Stimulated activated CD4-positive, alpha-beta T cell treated with anti-CD3 and anti-CD28 coated beads, Interleukin-4, amount 100 ng/mL, for 48 hours (primary cell): ENCODE measurements at regions not wholly inside any gene's neighbourhood (a gene's known extent, or its start where the extent isn't known, plus 50 kb on each side); places are given as distances from the start of the nearest gene placed in this dataset.
"Not testable (repeated sequence)": the region's sequence is repeated elsewhere in the genome, so short reads cannot be mapped to it uniquely, and the experiment has no call there.

Experiments
- DNase-seq, 2 donors: peaks; one replicate each; pipeline ENCODE4 v3.0.0-alpha.2; 2020; ENCODE audit warnings: low read depth in 2 of 2

DNA sequence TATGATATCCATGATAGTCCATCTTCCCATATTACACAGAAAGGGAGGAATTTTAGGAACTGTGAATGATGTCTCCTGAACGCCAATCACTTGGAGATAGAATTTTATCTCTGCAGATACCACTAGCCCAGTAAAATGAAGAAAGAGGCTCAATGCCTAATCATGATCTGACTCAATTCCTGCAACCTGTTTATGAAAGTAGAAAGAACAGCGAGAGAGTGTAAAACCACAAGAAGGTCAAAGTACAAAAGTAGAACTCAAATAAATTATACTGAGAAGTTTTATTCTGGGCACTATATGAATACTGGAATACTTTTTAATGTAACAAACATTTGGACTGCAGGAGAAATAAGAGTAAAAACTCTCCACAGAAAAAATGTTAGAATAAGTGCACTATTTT lies 892.1 kb upstream of the DDX18 start:
- DNase-seq = no peak

DNA sequence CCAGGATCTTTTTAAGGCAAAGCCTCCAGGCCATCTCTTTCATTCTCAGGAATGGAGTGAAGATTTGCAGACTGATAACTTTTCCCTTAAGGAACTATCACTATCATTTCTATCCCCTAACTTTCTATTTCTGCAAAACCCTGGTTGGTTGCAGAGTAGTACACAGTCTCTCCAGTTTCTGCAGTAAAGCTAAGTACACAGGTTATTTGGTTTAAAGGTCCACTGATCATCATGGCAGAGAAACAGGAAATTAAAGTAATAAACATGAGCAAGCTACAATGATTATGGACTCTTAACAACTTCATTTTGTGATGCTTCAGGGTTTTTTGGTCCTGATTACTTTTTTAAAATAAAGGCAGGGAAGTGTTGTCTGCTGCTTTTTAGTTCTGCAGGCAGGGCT lies 890.0 kb upstream of the DDX18 start:
- DNase-seq = no peak

DNA sequence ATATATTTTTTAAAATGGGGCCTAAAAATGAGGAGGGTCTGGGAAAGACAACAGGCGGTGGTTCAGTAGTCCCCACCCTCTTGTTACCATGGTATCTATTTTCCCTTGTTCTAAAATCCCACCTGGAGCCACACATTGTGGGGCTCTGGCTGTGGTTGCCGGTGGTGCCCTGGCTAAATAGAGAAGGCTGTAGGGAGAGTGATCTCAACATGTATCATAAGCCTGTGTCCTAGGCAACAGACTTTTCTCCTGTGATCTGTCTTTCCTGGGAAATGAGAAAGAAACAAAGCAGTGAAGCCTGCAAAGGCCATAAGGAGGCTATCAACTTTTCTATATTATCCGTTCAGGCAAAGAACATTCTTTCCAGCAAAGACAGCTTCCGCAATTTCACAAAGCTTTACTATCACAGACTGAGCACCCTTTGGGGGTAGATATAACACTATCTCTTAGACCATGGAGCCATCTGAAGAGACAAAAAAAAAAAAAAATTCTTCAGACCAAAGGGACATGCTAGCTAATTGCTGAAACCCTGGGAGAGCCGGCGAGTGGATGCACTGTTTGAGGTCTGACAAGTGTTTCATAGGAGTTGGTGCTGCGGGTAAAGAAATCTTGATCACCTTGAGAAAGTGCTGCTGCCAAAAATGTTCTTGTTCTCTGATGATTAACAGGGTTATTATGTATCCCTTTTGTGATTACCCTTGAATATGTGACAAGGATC lies 879.2 kb upstream of the DDX18 start:
- no peak for DNase-seq

DNA sequence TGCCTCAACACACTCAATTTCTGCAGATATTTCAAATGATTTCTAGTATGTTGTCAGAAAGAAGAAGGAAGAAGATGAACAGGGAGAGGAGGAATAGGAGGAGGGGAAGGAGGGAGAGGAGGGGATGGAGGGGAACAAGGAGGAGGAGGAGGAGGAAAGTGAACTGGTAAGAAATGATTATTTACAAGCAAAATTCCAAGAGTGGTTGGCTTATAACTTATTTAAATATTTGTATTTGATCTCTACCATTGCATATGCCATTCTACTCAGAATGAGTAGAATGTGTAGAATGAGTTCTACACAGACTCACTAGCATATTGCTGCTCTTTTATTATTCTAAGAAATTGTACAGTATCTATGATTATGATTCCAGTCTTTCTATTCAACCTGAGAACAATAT lies 866.2 kb upstream of the DDX18 start:
- no peak for DNase-seq

DNA sequence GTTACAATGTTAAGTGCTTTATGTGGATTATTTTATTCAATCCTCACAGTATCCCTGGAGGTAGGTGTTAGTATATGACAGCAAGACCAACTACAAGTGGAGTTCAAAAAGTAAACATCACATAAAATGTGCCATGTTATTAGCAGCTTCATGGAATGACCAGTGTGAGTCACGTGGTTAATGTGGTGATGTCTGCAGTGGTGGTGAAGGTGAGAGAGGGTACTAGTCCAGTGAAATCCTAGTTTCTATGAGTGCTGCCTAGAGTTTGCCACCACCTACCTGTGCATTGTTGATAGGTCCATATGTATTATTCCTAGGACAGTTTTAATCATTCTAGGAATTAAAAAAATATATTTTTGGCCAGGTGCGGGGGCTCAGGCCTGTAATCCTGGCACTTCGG lies 865.2 kb upstream of the DDX18 start:
- no peak for DNase-seq

DNA sequence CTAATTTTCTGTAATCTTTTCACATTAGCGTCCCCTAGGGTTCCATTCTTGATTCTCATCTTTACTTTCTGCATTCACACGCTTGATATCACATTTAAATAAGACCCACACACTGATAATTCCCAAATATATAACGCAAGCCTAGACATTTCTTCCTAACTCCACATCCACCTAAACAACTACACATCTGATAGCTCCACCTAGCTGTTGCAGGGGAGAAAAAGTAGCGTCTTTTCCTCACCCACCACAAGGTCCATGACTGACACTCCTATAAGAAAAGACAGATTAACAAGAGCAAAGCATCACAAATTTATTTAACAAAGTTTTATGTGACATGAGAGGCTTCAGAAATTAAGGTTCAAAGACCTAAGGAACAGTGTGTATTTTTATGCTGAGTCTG lies 862.2 kb upstream of the DDX18 start:
- no peak for DNase-seq

DNA sequence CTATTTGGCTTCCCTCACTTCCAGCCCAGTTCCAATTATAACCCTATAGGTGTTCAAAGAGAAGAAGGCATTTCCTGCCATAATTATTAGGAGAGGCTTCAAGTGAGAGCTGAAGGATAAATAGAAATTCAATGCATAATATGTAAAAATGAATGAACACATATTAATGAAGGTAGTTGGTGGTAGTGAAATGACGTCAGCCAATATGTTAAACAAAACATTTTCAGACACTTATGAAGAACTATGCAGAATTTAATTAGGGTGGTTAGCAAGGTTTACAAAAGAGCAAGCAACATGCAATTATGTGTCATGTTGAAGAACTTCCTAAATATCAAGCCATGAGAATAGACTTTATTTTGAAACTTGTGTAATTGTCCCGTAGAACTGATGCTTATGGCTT lies 858.8 kb upstream of the DDX18 start:
- no peak for DNase-seq

DNA sequence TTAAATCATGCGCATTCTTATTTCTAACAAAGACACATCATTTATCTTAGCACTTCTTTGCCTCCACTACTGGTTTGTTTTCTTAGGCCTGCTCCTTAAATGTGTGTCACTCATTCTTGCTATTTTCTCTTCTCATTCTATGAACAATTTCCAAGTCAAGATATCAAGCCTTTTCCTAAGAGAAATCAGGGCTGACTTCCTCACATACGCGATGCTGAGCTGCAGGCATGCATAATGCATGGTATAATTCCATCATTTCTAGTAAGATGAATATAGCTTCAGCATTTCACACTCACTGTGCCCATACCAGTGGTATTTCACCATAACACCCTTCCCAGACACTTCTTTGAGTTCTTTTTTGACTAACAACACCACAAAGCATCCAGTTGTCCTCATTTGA lies 838.9 kb upstream of the DDX18 start:
- no peak for DNase-seq

DNA sequence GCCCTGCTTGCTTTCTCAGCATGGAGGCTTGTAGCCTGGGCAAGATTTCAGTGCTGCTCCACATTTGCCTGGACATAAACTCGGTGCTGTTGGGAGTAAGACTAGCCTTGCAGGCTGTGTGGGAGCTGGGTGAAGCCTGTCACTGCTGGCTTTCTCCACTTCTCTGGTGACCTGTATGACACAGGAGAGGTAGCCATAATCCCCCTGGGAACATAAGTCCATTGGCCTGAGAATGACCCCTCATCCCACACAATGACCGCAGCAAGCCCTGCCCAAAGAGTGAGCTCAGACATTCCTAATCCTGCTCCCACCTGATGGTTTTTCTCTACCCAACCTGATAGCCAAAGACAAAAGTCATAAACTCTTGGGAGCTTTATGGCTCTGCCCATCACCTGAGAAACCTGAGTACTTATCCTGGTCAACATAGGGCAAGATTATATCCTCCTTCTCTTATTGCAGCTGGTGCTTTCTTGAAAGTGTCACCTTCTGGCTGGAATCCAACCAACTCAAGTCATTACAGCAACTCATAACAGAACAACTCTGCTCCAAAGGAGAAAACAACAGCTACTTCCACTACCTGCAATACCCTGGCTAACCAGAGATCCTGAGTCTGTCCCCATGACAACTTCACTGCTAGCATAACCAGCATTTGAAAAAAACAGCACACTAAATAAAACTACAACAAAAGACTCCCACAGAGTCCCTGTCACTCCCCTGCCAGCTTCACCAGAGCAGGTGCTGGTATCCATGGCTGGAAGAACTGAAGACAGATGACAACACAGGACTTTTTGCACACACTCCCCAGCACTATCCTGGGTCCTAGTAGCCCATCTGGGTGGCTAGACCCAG lies 834.4 kb upstream of the DDX18 start:
- DNase-seq = no peak

DNA sequence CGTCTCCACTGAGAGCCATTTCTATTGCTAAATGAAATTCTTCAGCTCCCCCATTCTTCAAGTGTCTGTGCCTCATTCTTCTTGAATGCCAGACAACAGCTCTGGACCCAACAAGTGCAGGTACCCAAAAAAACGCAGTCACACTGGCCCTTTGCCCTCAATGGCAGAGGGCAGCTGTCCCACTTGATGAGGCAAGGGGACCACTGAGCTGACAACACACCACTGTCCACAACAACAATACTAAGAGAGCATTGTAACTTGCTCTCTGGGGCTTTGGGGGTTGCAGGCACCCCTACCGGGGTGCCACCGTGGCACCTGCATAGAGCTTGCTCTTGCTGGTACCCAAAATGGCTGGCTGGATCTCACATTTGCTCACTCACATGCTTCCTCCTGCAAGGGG lies 827.0 kb upstream of the DDX18 start:
- no peak for DNase-seq

DNA sequence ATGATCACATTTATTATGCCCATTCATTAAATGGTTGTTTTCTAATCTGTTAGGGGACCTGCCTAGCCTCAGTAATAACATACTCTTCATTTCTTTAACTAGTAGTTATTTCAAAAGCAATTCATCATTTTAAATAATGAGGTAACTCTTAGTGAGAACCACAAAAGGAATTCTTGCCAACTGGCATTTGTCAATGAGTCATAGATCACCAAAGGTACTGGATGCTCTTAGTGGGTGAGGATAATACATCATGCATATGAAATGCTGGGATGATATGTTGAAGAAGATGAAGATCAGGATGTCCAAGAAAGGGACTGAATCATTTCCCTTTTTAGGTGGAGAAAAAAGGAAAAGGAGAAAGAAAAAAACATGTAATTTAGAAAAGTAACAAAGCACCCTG lies 826.2 kb upstream of the DDX18 start:
- no peak for DNase-seq

DNA sequence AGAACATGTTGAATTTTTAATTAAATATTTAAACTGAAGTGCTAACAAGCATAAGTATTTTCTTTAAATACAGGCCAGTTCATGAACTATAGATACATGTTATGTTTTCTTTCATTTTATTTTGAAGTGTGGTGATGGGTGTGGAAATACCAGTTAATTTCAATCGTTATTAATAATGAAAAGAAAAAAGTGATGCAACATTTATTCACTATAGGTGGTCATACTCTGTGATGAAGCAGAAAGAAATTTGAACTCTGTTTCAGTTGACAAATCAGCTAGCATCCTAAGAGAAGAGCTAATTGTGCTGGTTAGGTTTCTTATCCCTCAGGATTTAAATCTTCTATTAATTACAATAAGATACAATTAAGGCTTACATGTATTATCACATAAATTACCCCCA lies 795.1 kb upstream of the DDX18 start:
- DNase-seq = no peak

DNA sequence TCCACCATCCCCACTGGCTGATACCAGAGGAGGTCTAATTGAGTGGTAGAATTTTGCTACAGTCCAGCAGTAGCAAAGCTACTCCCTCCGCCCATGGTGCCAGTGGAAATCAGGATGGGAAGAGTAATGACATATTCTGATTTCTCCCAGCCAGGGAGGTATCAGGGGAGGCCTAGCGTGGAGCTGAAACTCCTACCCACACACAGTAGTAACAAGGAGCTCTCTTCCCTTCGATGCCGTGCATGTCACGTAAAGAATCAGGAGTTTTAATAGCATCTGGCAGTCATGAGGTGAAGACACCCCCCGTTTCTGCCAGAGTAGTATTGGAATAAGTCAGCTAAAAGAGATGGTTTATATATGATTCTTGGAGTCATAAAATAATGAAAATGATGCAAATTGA lies 786.8 kb upstream of the DDX18 start:
- DNase-seq = no peak

DNA sequence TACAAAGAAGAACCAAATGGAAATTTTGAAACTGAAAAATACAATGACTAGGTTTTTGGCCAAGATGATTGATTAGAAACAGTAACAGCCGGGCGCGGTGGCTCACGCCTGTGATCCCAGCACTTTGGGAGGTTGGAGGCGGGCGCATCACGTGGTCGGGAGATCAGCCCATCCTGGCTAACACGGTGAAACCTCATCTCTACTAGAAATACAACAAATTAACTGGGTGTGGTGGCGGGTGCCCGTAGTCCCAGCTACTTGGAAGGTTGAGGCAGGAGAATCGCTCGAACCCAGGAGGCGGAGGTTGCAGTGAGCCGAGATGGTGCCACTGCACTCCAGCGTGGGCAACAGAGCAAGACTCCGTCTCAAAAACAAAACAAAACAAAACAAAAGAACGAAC lies 785.8 kb upstream of the DDX18 start:
- DNase-seq = not testable (repeated sequence)

DNA sequence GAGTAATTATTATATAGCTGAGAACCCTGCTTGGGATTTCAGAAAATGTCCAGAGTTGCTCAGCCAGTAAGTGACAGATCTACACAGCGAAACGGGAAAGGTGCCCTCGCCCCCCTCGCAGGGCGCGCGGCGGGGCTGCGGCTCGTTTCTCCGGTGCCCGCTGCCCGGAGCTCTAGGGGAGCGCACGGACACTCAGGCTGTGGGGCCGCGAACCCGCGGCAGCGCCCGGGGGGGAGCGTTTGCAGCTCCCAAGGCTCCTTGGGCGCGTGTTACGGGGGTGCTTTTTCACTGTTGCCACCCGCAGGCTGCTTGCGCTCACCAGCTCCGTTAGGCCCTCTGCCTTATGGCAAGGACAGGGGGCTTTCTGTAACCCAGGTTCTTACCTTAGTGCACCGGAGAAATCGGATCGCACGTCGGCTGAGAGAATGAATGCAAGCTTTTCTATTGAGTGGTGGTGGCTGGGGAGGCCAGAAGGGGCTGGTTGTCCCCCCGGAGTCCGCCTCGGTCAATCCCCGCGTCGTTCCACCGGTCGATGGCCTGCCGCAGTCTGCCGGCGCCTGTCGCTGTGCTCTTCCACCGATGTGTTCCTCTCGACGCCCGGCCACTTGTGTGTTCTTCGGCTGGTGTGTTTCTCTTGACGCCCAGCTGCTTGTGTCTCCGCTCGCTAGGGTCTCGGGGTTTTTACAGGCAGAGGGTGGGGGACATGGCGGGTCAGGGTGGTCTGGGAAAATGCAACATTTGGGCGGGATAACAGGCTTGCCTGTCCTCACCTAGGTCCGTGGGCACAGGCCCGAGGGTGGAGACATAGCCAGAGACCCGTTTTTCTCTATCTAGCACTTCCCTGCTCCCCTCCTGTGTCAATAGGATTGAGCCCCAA lies 758.8 kb upstream of the DDX18 start:
- DNase-seq = no peak

DNA sequence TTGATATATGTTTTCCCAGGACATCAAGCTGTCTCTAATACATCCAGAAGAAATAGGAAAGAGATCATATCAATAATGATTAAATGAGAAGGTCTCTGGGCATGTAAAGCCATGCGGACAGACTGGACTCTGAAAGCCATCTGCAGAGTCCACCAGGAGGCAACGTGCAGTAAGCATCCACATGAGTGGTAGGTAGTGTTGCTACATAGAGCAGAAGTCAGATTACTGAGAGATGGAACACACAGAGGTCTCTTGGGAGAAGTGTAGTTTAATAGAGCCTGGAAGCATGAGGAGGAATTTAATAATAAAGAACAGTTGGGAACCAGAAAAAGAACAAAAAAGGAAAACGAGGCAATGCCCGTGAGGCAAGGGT lies 758.1 kb upstream of the DDX18 start:
- no peak for DNase-seq

DNA sequence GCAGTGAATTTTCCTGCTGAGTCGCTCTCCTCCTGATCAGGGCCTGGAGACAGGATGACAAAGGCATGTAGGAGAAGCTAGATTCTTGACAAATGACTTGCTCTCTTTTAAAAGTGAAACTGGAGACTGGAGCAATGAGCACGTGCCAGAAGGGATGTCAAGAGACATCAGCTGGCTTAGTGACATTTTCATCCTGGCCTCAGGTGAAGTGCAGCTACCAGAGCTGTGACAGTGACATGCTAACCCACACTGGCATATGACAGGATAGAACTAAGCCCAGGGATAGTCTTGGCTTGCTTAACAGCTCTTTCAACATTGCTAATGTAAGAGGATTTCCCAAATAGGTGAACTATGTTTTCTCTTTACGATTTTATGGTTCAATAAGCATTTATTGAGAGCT lies 757.5 kb upstream of the DDX18 start:
- no peak for DNase-seq

DNA sequence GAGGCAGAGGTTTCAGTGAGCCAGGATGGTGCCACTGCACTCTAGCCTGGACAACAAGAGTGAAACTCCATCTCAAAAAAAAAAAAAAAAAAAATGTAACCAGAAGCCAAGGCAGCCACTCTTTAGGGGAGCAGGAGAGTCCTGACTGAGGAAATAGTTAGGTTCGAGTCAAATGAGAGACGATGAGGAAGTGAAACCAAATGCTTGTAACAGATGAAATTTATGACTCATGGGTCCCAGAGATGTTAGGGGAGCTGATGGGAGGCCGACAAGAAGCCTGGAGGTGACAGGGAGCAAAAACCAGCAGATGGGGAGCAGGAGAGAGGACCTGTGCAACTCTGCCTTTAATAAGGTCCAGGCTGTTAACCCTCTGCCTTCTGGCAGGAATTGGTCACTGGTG lies 756.1 kb upstream of the DDX18 start:
- DNase-seq = no peak

DNA sequence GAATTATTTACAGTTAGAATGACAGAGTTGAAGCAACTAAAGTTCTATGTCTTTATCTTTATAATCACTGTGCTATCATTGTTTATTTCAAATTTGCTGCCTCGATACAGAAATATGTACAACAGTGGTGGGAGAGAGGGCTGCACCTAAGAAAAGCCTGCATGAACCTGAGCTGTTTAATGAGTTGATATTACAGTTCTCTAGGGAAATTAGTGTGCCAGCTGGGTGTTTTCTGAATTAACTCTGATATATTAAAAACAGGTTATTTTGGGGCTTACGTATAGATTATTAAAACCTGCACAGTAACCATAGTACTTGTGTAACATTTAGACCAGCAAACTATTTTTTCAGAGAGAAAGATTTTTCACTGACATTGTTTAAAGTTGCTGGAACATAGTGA lies 750.5 kb upstream of the DDX18 start:
- no peak for DNase-seq

DNA sequence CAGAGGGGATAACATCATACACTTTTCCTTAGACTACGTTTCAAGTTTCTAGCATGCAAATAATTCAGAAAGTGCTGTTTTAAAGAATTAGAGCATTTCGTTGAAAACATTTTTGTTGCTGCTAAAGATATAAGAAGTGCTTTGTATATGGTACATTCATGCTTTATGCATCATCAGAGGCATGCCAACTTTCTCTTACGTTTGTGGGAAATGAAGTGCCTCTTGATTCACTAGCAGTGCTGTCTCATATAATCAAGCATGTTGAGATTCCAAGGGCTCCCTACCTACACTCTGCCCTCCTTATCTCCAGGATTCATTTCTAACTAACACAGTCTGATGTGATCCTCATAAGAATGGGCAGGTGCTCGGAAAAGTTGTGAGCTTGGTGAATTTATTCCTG lies 748.6 kb upstream of the DDX18 start:
- DNase-seq = no peak

DNA sequence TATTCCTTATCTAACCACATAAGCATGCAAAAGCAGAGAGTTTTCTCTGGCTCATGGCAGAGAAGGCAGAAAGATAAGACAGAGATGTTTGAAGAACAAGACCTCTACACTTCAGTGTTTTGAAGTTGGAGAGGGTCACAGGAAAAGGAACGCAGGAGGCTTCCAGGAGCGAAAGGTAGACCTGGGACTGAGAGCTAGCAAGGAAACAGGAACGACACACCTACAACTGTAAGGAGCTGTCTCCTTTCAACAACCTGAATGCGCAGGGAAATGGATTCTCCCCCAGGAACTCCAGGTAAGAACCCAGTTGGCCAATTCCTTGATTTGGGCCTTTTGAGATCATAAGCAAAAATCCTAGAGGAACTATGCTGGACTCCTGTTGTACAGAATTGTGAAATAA lies 746.6 kb upstream of the DDX18 start:
- no peak for DNase-seq

DNA sequence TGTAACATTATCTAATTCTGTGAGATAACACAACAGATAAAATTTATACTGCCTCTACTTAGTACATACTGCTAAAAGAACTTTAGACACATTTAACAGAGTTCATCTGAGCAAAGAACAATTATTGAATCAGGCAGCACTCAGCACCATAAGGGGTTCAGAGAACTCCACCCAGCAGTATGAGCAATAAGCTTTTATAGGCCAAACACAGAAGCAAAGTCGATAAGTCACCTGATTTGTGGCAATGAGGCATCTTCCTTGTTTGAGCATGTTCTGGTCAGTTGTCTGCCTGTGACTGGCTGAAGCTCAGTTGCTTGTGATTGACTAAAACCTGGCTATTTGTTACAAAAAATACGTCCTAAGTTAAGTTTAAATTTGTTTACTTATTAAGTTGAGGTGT lies 746.1 kb upstream of the DDX18 start:
- no peak for DNase-seq
